ENCODE measurements at regions not wholly inside any gene's neighbourhood (a gene's known extent, or its start where the extent isn't known, plus 50 kb on each side); places are given as distances from the start of the nearest gene placed in this dataset.
"Not testable (repeated sequence)": the region's sequence is repeated elsewhere in the genome, so short reads cannot be mapped to it uniquely, and the experiment has no call there.

DNA sequence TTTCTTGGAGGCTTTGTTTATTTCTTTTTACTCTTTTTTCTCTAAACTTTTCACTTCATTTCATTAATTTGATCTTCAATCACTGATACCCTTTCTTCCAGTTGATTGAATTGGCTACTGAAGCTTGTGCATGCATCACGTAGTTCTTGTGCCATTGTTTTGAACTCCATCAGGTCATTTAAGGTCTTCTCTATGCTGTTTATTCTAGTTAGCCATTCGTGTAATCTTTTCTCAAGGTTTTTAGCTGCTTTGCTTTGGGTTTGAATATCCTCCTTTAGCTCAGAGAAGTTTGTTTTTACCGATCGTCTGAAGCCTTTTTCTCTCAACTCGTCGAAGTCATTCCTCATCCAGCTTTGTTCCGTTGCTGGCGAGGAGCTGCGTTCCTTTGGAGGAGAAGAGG lies 189.9 kb downstream of the TTC6 start:
- not testable (repeated sequence) for DNase-seq (ENCODE audit: low read depth, low spot score)

DNA sequence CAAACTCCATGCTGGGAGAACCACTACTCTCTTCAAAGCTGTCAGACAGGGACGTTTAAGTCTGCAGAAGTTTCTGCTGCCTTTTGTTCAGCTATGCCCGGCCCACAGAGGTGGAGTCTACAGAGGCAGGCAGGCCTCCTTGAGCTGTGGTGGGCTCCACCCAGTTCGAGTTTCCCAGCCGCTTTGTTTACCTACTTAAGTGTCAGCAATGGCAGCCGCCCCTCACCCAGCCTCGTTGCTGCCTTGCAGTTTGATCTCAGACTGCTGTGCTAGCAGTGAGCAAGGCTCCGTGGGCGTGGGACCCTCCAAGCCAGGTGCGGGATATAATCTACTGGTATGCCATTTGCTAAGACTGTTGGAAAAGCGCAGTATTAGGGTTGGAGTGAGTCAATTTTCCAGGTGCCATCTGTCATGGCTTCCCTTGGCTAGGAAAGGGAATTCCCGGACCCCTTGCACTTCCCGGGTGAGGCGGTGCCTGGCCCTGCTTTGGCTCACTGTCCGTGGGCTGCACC lies 190.7 kb downstream of the TTC6 start:
- not testable (repeated sequence) for DNase-seq (ENCODE audit: low read depth, low spot score)

DNA sequence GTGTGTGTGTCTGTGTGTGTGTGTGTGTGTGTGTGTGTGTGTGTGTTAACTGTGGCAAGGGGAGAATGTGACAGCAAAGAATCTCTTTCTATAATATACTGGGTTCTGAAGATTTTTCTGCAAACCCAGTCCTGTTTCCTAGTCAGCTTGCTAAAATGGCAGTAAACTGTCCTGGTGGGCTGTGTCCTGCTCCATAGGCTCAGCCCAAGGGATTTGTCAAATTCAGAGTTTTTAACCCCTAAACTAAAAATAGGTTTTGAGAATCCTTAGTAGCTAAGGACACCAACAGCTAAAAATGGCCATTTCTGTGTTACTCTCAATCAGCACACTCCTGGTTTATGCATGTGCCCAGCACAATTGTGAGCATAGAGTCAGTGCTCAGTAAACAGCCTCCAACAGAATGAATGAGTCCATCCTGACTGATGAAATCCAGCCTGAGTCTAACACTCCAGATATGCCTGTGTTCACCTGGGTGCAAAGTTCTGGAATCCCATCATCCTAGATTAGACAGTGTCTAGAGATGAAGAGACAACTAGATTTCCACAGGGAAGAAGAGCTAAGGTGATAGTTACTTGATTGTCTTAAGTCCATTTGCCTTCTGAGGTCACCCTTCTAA lies 192.6 kb downstream of the TTC6 start:
- no peak for DNase-seq (ENCODE audit: low read depth, low spot score)

DNA sequence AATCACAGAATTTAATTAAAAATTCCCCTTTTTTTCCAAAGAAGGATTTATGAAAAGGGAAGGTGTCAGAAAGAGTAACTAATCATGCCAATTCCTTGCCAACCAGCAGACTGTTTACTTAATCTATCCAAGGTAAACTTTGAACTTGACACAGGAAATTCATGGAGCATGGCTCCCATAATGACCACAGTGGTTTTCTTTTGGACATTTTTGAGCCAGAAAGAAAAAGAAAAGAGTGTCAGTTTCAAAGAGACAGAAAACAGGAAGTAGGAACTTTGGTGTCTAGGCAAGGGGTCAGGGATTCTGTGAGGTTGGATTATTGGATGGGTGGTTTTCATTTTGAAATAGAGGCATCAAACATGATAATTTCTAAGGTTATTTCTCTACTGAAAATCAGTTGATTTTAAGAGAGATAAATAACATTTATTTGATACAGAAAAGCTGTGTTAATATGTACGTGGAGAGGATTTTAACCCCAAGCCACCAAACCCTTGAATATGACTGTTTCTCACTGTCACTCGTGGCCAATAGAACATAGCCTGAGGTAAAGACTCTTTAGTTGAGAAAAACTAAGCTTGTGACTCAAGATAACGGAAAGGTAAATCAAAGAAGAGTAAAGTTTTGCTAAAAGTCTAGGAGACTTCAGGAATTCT lies 196.1 kb downstream of the TTC6 start:
- no peak for DNase-seq (ENCODE audit: low read depth, low spot score)

DNA sequence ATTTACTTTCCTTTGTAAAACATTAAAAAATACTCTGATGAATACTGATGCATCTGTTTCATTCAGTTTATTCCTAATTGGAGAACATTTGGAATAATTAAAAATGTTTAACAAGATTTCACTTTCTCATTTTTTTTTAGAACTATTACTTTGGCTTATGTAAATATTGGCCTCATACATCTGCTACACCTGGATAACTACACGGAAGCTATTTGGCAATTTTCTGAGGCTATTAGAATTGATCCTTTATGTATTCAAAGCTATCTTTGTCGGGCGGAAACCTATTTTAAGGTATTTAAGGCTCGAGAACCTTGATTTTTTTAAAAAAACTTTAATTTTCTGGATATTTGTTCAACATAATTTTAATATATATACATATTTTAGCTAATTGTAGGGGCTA lies 196.7 kb downstream of the TTC6 start:
- no peak for DNase-seq (ENCODE audit: low read depth, low spot score)

DNA sequence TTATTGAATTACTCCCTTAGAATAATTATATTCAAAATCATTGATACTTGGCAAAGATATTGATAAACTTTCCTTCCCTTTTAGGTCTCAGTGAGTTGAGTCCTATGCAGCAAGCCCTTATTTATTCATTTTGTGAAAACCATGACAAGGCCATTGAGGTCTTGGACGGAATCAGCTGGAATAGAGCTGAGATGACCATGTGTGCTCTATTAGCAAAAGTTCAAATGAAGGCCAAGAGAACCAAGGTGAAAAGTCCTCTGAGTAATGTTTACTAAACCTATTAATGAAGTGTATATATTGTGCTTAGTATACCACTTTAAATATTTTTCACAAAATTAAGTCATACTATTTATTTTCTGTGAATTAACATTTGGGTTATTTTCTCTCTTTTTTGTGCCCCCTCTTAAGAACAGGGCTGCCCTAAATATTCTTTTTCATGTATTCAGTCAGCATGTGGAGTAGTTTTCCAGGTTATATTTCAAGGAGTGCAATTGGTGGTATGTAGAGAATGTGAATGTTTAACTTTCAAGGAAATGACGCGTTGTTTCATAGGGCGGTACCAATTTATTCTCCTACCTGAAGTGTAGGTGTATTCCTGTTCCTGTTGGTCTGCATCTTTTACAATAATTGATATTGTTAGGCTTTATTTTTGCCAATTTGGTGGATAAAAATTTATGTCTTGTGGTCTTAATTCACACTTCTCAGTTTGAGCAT lies 201.4 kb downstream of the TTC6 start:
- DNase-seq (ENCODE audit: low read depth, low spot score), result no peak

DNA sequence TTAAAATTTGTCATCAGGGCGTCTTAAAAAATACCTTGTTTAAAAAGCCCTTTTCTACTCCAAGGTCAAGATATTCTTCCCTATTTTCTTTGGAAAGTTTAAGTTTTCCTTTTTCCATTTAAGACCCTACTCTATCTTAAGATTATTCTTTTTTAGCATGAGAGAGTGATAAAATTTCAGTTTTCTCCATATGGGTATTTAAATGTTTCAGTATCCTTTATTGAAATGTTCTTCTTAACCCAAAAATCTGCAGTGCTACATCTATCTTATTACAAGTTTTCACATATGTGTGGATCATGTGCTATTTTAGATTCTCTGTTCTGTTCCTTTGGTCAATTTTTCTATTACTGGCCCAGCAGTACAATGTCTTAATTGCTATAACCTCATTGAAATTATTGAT lies 202.2 kb downstream of the TTC6 start:
- no peak for DNase-seq (ENCODE audit: low read depth, low spot score)

DNA sequence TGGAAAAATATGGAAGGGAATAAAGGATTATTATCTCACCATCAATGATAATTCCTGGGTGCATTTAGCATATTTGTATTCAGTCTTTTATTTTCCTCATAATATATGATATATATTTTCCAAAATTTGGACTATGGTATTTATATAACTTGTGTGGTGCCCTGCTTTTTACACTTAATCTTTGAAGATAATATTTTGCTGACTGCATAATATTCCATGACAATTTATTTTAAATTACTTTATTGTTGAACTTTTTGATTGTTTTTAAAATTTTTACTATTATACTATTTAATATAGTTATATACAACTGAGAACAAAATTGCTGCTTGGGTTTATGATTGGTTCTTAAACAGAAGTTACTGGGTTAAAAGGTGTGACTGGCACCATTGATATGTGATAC lies 212.3 kb downstream of the TTC6 start:
- DNase-seq (ENCODE audit: low read depth, low spot score), result no peak

DNA sequence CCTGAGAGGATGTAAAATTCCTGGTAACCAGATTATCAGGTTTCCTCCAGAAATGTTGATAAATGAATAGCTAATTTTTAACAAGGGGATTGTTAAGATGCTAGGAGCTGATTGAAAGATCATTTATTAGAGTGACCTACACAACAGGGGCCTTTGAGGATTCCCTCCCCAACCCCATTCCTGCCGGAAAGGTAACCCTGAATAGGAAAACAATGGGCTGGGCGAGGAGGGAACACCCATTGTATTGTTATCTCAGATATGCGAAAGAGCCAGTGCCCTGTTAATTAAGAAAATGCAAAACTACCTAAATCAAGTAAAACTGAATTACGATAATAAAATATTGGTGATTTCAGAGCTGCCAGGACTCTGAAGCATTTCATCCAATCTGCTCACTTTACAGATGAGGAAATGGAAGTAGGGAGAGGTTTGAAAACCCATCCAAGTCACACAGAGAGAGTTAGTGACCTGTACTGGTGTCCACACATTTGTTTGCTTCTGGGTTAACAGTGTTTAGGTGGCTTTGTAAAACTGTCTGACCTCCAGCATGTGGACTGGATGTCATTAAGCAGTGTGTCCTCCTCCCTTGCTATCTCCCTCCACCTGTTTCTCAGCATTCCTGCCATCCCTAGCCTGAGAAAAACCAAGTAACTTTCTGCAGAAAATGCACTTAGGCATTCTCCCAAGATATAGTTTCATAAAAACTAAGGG lies 214.8 kb downstream of the TTC6 start:
- DNase-seq (ENCODE audit: low read depth, low spot score), result no peak

DNA sequence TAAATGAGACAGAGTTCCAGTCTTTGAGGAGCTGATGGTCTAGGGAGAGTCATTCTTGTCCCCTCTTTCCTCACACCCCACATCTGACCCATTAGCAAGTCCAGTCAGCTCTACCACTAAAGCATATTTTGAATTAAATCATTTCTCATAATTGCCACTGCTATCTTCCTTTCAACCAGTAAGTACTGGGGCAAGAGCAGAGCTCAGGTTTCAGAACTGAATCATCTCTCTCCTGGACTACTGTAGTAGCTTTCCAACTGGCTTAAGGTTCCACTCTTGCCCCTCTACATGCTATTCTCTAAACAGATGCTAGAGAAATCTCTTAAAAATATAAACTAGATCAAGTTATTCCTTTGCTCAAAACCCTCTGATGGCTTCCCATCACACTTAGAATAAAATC lies 218.3 kb downstream of the TTC6 start:
- no peak for DNase-seq (ENCODE audit: low read depth, low spot score)

DNA sequence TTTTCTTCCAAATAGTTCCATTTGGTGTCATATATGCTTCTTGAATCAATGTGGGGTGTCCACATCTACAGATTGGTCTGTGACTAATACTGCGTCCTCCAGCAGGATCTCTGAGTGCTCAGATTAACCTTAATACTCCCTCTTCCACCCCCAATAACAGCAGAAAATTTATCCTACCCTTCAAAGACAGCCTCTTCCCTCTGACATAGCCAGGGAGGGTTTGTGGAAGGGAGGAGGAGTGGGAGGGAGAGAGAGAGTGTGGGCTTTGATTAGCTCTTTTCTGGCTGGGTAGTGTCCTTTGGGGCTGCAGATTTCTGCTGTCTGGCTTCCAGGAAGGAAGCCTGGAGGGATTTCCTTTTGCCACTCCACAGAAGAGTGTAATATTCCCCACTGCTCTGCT lies 220.7 kb downstream of the TTC6 start:
- no peak for DNase-seq (ENCODE audit: low read depth, low spot score)

DNA sequence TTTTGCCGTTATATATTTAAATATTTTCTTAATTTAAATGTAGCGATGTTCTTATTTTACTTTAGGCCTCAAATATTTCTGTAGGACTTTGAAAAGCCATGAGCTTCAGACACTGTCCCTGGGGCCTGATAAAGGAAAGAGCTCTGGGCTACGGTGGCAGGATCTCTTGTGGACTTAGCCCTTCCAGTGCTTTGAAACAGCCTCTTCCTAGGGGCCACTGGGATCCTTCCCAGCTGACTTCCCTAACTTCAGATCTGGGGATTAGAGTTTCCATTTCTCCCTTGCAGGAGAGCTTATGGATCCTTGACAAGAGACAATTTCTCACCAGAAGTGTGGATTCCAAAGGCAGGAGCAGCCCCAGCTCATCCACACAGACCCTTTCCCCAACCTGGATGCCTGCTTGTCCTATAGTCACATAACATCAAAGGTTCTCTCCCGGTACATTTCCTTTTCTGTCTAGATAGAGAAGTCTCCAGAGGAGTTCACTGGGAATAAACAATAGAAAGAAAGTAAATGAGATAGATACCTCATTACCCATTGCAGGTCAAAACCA lies 221.4 kb downstream of the TTC6 start:
- DNase-seq (ENCODE audit: low read depth, low spot score), result no peak

DNA sequence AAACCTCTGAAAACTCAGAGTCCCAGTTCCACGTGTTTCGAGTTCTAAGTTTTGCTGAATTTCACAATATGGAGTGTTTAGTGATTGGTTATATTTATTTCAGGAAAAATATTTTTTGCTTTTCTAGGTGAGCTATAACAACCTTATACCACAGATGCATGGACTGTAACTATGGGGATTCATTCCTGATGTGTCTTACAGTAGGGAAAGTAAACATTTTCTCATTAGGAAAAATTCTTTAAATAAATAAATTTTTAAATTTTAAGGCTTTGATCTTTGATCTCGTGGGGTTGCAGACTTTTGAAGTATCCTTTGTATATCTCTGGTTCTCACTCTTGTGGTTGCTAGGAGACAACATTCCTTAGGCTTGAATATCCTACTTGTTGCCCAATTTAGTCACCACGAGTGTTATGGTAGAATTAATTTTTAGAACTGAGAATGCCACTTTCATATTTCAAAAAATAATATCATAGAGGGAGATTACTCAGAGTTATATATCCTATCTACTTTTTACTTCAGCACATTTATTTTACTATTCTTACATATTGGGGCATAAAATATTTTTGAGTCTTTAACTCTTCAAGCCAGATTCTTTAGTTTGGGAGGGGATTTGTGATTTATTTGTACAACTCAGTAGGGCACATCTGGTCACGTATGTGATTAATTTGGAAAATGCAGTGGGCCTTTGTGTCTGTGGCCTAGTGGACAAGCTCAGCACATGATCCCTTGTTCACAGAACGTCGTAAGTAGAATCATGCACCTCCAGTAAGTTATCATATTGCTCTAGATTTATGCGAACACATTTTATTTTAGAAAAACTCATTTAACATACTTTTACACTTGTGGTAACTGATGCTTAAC lies 224.0 kb downstream of the TTC6 start:
- no peak for DNase-seq (ENCODE audit: low read depth, low spot score)

DNA sequence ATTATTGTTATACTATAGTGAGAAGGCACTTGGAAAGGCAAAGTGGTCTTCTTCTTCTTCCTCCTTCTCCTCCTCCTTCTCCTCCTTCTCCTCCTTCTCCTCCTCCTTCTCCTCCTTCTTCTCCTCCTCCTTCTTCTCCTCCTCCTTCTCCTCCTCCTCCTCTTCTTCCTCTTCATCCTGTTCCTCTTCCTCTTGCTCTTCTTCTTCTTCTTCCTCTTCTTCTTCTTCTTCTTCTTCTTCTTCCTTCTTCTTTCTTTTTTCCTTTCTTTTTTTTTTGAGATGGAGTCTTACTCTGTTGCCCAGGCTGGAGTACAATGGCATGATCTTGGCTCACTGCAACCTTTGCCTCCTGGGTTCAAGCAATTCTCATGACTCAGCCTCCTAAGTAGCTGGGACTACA lies 225.4 kb downstream of the TTC6 start:
- DNase-seq (ENCODE audit: low read depth, low spot score), result not testable (repeated sequence)

DNA sequence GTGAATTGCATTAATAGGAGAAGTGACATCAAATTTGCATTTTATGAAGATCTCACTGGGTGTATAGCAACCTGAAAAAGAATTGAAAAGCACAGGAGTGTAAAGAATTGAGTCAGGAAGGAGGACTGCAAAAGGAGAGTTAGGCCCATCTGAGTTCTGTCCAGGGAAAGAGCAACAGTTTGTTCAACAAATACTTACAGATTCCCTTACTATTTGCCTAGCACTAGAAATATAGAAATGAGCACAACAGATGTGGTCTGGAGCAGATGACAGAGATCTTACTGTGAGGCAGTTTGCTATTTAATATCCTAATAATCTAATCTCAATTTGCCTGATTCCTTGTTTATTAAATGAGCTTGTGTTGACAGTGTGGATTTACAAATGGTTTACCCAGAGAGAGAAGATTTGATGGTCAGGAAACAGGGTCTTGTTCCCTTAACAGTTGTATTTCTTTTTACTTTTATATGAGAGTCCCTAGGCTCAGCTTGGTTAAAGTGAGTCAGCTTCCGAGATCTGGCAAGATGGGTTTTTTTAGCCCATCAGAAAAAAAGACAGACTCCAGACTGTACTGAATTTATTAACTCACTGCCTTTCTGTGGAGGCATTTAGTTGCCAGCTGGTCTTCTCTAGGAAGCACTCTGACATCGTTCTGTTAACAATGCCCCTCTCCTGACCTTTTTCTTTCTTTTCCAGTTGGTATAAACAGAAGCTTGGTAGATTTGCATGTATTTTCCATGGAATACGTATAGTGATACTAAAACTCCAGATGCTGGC lies 229.7 kb downstream of the TTC6 start:
- DNase-seq (ENCODE audit: low read depth, low spot score), result no peak

DNA sequence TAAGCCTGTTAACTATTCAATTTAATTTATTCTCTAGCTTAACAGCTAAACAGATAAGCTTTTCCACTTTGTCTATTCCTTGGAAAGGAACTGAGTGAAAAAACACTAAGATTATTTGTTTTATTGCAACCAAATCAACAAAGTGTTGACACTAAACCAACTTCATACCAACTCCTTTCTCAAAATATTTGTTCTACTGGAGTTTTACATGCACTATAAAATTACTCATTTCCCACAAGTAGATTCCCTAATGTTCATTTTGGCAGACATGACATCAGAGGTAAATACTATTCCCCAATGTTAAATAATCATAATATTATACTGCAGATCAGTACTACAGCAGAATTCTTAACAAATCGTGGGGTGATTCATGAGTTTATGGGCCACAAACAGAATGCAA lies 231.4 kb downstream of the TTC6 start:
- no peak for DNase-seq (ENCODE audit: low read depth, low spot score)

DNA sequence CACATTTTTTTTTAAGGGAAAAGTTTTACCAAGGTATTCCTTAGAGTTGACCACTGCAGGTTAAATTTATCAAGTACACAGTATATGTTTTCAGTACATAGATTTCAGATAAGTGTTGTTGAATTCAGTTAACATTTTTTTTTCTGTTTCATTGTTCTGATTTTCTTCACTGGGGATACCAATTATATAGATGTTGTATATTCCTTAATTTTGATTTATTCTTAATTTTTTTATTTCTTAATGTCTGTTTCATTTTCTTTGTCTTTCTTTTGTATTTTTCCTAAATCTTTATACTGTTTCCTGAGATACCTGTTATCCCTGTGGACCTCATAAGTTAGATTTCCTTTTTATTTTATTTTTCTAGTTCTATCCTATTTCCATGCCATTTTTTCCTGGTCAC lies 234.8 kb downstream of the TTC6 start:
- no peak for DNase-seq (ENCODE audit: low read depth, low spot score)

DNA sequence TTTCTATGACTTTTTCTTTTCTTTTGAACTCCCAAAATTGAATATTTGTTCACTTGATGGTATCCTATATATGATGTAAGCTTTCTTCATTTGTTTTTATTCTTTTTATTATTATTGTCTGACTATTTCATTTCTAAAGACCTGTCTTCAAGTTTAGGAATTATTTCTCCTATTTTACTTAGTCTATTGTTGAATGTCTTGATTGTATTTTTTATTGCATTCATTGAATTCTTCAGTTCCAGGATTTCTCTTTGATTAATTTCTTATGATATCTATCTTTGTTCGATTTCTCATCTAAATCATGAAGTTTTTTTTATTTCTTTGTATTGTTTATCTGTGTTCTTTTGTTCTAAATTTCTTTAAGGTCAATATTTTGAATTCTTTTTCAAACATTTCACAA lies 238.8 kb downstream of the TTC6 start:
- no peak for DNase-seq (ENCODE audit: low read depth, low spot score)

DNA sequence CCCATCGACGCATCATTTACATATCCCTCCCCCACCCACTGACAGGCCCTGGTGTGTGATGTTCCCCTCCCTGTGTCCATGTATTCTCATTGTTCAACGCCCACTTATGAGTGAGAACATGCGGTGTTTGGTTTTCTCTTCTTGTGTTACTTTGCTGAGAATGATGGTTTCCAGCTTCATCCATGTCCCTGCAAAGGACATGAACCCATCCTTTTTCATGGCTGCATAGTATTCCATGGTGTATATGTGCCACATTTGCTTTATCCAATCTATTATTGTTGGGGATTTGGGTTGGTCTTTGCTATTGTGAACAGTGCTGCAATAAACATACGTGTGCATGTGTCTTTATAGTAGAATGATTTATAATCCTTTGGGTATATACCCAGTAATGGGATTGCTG lies 243.3 kb downstream of the TTC6 start:
- DNase-seq (ENCODE audit: low read depth, low spot score), result not testable (repeated sequence)

DNA sequence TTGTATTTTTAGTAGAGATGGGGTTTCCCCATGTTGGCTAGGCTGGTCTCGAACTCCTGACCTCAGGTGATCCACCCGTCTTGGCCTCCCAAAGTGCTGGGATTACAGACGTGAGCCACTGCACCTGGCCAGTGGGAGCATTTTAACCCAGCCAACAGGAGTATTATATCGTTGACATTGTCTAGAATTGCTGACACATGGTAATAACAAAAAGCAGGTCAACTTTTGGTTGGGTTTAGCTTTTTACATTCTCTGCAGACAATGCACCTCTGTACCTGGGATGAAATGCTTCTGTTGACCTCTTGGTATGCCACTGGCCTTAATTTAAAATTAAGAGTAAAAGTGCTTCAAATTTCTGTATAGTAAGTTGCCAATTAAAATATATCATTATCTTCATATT lies 245.6 kb downstream of the TTC6 start:
- not testable (repeated sequence) for DNase-seq (ENCODE audit: low read depth, low spot score)
